A549 (cell line): ENCODE measurements at regions not wholly inside any gene's neighbourhood (a gene's known extent, or its start where the extent isn't known, plus 50 kb on each side); places are given as distances from the start of the nearest gene placed in this dataset.

Experiments
- CTCF ChIP-seq: fragments of >200 bp; sonication (Bioruptor Twin); formaldehyde crosslinking; IDR thresholded peaks from 3 replicates; pipeline ENCODE4 v1.5.1; 2016
- MAZ ChIP-seq: fragments of 150-350 bp; IDR thresholded peaks from 2 replicates; pipeline ENCODE4 v1.6.1; 2014; ENCODE audit warnings: antibody characterized with exemption, low read depth, low read length, borderline replicate concordance
- NFE2L2 ChIP-seq: fragments of 150-350 bp; conservative IDR thresholded peaks from 2 replicates; pipeline ENCODE4 v1.6.1; 2014; ENCODE audit warnings: low read length
- PHF8 ChIP-seq: fragments of 200-600 bp; sonication (generic); IDR thresholded peaks from 2 replicates; pipeline ENCODE4 v1.6.1; 2016; ENCODE audit warnings: low read depth, mild to moderate bottlenecking, antibody characterized with exemption, moderate library complexity, borderline replicate concordance
- RFX5 ChIP-seq: fragments of 450-650 bp; IDR thresholded peaks from 2 replicates; pipeline ENCODE4 v1.7.1; 2014; ENCODE audit warnings: antibody characterized with exemption, mild to moderate bottlenecking, moderate library complexity
- RNF2 ChIP-seq: fragments of 200-600 bp; sonication (generic); IDR thresholded peaks from 2 replicates; pipeline ENCODE4 v1.6.1; 2016; ENCODE audit warnings: low read depth, mild to moderate bottlenecking, antibody characterized with exemption, moderate library complexity, borderline replicate concordance
- SMC3 ChIP-seq: fragments of >200 bp; sonication (Bioruptor Twin); formaldehyde crosslinking; IDR thresholded peaks from 3 replicates; pipeline ENCODE4 v1.6.1; 2018; ENCODE audit warnings: inconsistent platforms

- no peak for TF ChIP-seq PHF8
- TF ChIP-seq CTCF = no peak
- TF ChIP-seq MAZ = no peak
- TF ChIP-seq NFE2L2 = no peak
- no peak for TF ChIP-seq RFX5
- no peak for TF ChIP-seq RNF2
- TF ChIP-seq SMC3 = no peak
Measured at GRCh38 chr15:85910834-85911233, 116.1 kb upstream of the KLHL25 start.
